ENCODE measurements at regions not wholly inside any gene's neighbourhood (a gene's known extent, or its start where the extent isn't known, plus 50 kb on each side); places are given as distances from the start of the nearest gene placed in this dataset.
"Not testable (repeated sequence)": the region's sequence is repeated elsewhere in the genome, so short reads cannot be mapped to it uniquely, and the experiment has no call there.

DNA sequence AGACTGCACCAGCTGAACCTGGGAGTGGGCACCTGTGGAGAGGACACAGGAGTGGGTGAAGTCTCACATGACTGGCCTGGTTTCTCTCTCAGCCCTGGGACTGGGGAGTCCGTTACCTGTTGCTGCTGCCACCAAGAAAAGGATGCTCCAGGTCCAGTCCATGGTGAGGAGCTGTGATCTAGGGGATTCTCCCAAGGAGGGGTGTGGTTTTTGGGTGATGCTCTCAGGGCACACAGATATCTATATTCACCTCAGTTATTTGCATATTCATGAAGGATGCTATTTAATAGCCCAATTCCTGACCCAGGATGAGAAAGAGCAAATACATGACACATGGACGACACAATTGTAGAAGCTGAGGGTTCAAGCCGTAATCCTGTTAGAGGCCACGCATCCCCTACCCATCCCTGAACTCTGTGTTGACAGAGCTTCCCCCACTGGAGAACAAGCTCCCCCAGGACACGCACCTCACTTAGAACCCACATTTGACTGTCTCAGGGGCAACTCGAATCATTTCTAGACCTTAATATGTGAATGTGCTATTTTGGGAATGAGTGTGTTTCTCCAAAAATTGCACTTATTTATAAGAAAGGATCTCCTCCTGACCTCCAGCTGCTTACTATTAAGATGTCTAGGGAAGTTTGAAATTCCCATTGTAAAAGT lies 658.9 kb downstream of the TMEM121 start:
- DNase-seq (ENCODE audit: low read depth, low spot score) = not testable (repeated sequence)

- no peak for DNase-seq (ENCODE audit: low read depth, low spot score)
These were observed 659.5 kb downstream of the TMEM121 start for GRCh38 chr14:106185837-106186233.

DNA sequence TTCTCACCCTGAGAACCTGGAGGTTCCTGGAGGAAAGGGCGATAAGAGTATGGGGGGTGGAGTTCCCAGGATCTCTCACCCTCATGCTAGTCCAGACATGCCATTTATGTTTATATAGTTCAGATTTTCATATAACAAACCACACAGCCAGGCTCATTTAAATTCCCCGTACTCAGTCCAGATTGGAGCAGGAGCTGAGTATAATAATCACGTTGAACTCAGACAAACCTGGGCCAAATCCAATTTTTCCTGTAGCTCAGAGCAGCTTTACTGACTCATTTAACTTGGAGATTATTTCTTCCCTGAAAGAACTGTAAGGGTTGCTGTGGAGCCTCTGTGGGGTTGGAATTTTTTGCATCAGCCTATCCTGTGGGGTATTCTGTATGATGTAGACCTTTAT lies 660.8 kb downstream of the TMEM121 start:
- no peak for DNase-seq (ENCODE audit: low read depth, low spot score)

GRCh38 chr14:106192701-106193100 lies 666.3 kb downstream of the TMEM121 start:
- not testable (repeated sequence) for DNase-seq (ENCODE audit: low read depth, low spot score)

DNA sequence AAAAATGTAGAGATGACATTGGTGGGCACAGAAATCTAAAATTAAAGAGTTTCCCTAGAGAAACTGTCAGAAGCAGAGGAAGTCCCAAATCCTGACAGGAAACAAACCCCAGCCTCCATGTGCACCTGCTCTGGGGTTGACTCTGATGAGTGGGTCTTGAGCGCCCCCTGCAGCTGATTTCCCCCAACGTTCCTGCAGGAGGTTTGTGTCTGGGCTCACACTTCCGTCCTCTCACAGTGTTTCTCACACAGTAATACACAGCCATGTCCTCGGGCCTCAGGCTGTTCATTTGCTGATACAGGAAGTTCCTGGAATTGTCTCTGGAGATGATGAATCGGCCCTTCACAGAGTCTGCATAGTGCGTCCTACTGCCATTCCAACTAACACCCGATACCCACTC lies 670.1 kb downstream of the TMEM121 start:
- DNase-seq (ENCODE audit: low read depth, low spot score) = not testable (repeated sequence)

DNA sequence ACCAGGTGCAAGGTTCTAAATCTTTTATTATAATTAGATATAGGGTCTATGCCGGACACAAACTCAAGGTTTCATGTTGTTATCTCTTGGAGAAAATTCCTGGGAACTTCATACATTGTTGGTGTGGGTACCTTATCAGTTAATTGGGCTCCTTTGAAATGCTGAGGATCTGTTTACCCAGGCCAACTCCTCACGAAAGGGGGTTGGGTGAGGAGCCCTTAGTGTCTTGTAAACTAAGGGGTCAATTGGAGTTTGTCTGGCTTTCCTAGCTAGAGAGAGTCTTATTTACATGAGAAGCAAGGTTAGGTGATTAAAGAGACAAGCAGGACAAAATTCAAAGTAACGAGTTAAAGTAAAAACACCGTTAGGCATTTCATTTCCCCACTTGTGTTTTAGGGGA lies 670.9 kb downstream of the TMEM121 start:
- not testable (repeated sequence) for DNase-seq (ENCODE audit: low read depth, low spot score)

DNA sequence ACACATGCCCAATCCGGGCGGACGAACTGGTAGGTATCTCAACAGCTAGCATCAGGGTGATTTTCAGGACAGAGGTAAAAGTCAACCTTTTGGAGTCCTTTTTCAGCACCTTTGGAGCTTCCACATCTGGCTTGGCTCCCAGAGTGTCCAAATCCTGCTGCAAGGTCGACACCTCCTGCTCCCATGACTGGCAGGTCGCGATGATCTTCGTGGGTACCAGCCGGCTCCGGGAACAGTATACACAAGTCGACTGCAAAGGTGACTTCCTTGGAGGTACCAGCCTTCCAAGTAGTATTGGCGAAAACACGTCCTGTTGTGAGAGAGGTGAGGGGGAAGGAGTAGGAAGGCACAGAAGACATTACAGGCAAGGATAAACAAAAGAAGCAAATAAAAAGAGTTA lies 672.7 kb downstream of the TMEM121 start:
- DNase-seq (ENCODE audit: low read depth, low spot score) = no peak

- DNase-seq (ENCODE audit: low read depth, low spot score) = no peak
These were observed 674.3 kb downstream of the TMEM121 start for GRCh38 chr14:106200541-106201315.

GRCh38 chr14:106201376-106201775 lies 675.0 kb downstream of the TMEM121 start:
- DNase-seq (ENCODE audit: low read depth, low spot score) = no peak

DNA sequence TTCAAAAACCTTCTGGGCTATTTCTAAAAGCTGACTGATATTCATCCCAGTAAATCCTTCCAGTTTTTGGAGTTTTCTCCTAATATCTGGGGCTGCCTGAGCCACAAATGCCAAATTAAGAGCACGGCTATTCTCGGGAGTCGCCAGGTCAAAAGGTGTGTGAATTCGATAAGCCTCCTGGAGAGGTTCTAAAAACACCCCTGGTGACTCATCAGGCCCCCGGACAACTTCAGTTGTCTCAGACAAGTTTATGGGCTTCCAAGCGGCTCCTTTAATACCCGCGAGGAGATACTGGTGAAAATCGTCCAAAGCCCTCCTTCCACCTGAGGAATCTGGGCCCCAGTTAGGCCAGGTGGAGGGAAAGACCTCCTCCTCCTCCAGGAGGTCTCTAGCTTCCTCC lies 677.1 kb downstream of the TMEM121 start:
- DNase-seq (ENCODE audit: low read depth, low spot score) = no peak

DNA sequence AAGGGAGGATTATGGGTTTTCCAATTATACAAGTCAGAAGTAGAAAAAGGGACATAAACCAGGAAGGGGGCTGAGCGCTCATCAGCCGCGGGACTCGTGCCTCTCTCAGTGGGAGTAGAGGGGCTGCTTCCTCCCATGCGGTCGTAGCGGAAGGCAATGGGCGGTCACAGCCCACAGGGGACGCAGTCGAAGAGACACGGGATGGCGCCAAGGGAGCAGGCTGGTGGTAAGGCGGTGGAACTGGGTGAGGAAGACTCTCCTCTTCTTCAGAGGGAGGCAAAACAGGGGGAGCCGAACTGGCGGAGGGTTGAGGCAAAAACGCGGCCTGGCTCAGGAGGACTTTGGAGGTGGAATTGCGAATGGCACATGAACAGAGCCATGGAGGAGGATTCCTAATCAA lies 677.7 kb downstream of the TMEM121 start:
- DNase-seq (ENCODE audit: low read depth, low spot score) = no peak

DNA sequence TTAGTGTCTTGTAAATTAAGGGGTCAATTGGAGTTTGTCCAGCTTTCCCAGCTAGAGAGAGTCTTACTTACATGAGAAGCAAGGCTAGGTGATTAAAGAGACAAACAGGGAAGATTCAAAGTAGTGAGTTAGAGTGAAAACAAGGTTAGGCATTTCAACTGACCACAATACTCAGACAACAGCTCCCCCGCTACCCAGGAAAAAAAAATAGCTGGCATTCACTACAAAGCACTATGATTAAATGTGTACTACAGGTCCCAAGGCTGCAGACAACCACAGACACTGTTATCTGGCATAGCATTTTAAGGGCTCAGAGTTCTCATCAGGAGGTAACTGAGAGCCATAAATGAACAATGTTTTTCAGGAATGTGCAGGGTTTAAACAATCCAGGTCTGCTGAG lies 680.9 kb downstream of the TMEM121 start:
- no peak for DNase-seq (ENCODE audit: low read depth, low spot score)

DNA sequence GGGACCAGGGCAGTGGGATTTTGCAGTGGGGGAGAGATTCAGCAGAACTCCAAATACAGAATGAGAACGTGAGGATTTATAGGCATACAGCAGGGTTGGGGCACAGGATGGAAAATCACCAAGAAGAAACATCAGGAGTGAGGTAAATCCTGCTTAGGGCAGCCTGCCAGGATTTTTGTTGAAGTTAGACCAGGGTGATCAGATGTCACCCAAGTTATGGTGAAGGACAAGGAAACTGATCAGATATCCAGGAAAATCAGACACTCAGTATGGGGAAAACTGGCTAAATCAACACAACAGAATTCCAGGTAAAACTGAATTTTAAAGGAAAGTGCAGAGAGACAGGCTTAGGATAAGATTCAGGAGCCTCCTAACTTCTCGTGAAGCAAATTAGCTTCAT lies 682.4 kb downstream of the TMEM121 start:
- DNase-seq (ENCODE audit: low read depth, low spot score) = no peak

GRCh38 chr14:106209755-106210154 lies 683.4 kb downstream of the TMEM121 start:
- DNase-seq (ENCODE audit: low read depth, low spot score) = no peak

- no peak for DNase-seq (ENCODE audit: low read depth, low spot score)
These were observed 684.3 kb downstream of the TMEM121 start for GRCh38 chr14:106210650-106211049.

- DNase-seq (ENCODE audit: low read depth, low spot score) = no peak
These were observed 685.0 kb downstream of the TMEM121 start for GRCh38 chr14:106211334-106211900.

- no peak for DNase-seq (ENCODE audit: low read depth, low spot score)
These were observed 688.8 kb downstream of the TMEM121 start for GRCh38 chr14:106215229-106215628.

DNA sequence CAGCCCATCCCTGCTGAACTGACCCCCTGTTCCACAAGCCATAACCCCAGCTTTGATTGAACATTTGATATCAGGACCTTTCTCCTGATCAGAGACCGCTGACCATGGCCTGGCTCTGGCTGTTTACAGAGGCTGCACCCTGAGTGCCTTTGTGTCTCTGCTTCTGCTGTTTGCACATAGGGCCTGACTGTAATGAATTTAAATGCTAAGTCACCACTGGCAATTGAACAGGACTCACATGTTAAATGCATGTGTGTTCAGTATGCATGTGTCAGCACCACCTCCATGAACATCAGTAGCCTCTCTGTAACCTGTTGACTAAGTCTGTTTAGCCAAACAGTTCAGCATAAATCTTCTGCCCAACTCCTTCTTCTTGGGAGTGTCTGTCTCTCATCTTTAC lies 690.3 kb downstream of the TMEM121 start:
- DNase-seq (ENCODE audit: low read depth, low spot score) = no peak

DNA sequence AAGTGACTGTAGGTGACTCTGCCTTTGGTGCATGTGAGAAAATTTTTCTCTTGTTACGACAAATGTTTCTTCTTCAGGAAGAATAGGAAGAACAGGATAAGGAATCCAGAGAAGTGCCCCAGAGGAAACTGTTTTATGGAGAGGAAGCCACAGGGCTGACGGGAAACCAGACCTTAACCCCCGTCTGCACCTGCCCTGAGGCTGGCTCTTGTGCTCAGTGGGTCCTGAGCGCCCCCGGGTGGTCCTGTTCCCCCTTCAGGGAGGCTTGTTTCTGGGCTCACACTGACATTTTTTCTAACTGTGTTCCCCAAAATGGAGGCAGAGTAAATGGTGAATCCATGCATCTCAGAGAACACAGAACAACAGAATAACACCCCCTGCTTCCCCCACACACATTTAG lies 691.8 kb downstream of the TMEM121 start:
- DNase-seq (ENCODE audit: low read depth, low spot score) = no peak

GRCh38 chr14:106222311-106222710 lies 695.9 kb downstream of the TMEM121 start:
- DNase-seq (ENCODE audit: low read depth, low spot score) = no peak

- no peak for DNase-seq (ENCODE audit: low read depth, low spot score)
These were observed 696.3 kb downstream of the TMEM121 start for GRCh38 chr14:106222731-106223130.

GRCh38 chr14:106227793-106228192 lies 701.4 kb downstream of the TMEM121 start:
- no peak for DNase-seq (ENCODE audit: low read depth, low spot score)

Data from astrocyte of the hippocampus (primary cell).